Neuronal stem cell (in vitro differentiated cells): ENCODE measurements at regions not wholly inside any gene's neighbourhood (a gene's known extent, or its start where the extent isn't known, plus 50 kb on each side); places are given as distances from the start of the nearest gene placed in this dataset.

Experiments used
- DNase-seq: peaks from one replicate; pipeline ENCODE4 v3.0.0-alpha.2; 2013; ENCODE audit warnings: low spot score
- H2AFZ ChIP-seq: one replicate; pipeline ENCODE4 v1.6.1; 2013; ENCODE audit warnings: mild to moderate bottlenecking, low read length, inconsistent platforms
- H2AK5ac ChIP-seq: 2 replicates; pipeline ENCODE4 v1.6.1; 2013; ENCODE audit warnings: low read depth, mild to moderate bottlenecking, inconsistent platforms, low read length, moderate library complexity, mixed read lengths
- H2BK120ac ChIP-seq: 2 replicates; pipeline ENCODE4 v1.6.1; 2013; ENCODE audit warnings: low read depth, mild to moderate bottlenecking, inconsistent platforms, low read length, moderate library complexity, mixed read lengths
- H2BK12ac ChIP-seq: one replicate; pipeline ENCODE4 v1.6.1; 2013; ENCODE audit warnings: low read length, inconsistent platforms
- H2BK15ac ChIP-seq: 2 replicates; pipeline ENCODE4 v1.6.1; 2013; ENCODE audit warnings: mild to moderate bottlenecking, low read length, inconsistent platforms, mixed read lengths
- H2BK5ac ChIP-seq: one replicate; pipeline ENCODE4 v1.6.1; 2013; ENCODE audit warnings: inconsistent platforms, mild to moderate bottlenecking, low read length, moderate library complexity
- H3K14ac ChIP-seq: one replicate; pipeline ENCODE4 v1.6.1; 2013; ENCODE audit warnings: low read length, inconsistent platforms
- H3K18ac ChIP-seq: 2 replicates; pipeline ENCODE4 v1.6.1; 2013; ENCODE audit warnings: low read length, inconsistent platforms
- H3K23ac ChIP-seq: 2 replicates; pipeline ENCODE4 v1.6.1; 2013; ENCODE audit warnings: low read depth, mild to moderate bottlenecking, mixed read lengths, low read length, inconsistent platforms; ENCODE audit not compliant: poor library complexity
- H3K27ac ChIP-seq: replicated peaks from 3 replicates; pipeline ENCODE4 v1.5.1; 2013; ENCODE audit warnings: low read length, inconsistent platforms
- H3K27me3 ChIP-seq, 3 experiments: 2 replicates each; pipeline ENCODE4 v1.6.1; 2013; ENCODE audit warnings: low read length in 3 of 3, mild to moderate bottlenecking in 2 of 3, inconsistent platforms in 1 of 3, low read depth in 1 of 3, mixed read lengths in 1 of 3, moderate library complexity in 1 of 3; ENCODE audit not compliant: control insufficient read depth in 3 of 3, insufficient read depth in 3 of 3
- H3K36me3 ChIP-seq, 2 donors: replicated peaks in 1 of 2; 2 replicates each; pipeline ENCODE4 v1.6.1; 2013; ENCODE audit warnings: low read length in 2 of 2; ENCODE audit not compliant: control insufficient read depth in 2 of 2, insufficient read depth in 2 of 2
- H3K4ac ChIP-seq: 2 replicates; pipeline ENCODE4 v1.6.1; 2013; ENCODE audit warnings: inconsistent platforms, mild to moderate bottlenecking, low read length, moderate library complexity
- H3K4me1 ChIP-seq, 2 donors: 1 replicate in 1 of 2; 2 replicates in 1 of 2; pipeline ENCODE4 v1.6.1; 2013; ENCODE audit warnings: low read length in 2 of 2, low read depth in 1 of 2; ENCODE audit not compliant: control insufficient read depth in 2 of 2, insufficient read depth in 1 of 2
- H3K4me2 ChIP-seq: one replicate; pipeline ENCODE4 v1.6.1; 2013; ENCODE audit warnings: mild to moderate bottlenecking, low read length, inconsistent platforms; ENCODE audit not compliant: insufficient read depth, poor library complexity, severe bottlenecking
- H3K4me3 ChIP-seq, 2 donors: 2 replicates each; pipeline ENCODE4 v1.5.1; 2013; ENCODE audit warnings: low read length in 2 of 2, mild to moderate bottlenecking in 2 of 2, inconsistent platforms in 1 of 2, moderate library complexity in 1 of 2
- H3K79me1 ChIP-seq: one replicate; pipeline ENCODE4 v1.6.1; 2013; ENCODE audit warnings: low read depth, mild to moderate bottlenecking, inconsistent platforms, low read length, moderate library complexity
- H3K9ac ChIP-seq: one replicate; pipeline ENCODE4 v1.6.1; 2013; ENCODE audit warnings: mild to moderate bottlenecking, low read depth, low read length, inconsistent platforms; ENCODE audit not compliant: poor library complexity
- H3K9me3 ChIP-seq, 2 donors: replicated peaks in 1 of 2; 2 replicates each; pipeline versions ENCODE3 to v1.6.1; 2013; ENCODE audit warnings: low read length in 2 of 2, mild to moderate bottlenecking in 2 of 2, inconsistent platforms in 1 of 2, low read depth in 1 of 2, mixed read lengths in 1 of 2, moderate library complexity in 1 of 2; ENCODE audit not compliant: control insufficient read depth in 2 of 2, insufficient read depth in 1 of 2
- H4K8ac ChIP-seq: one replicate; pipeline ENCODE4 v1.6.1; 2013; ENCODE audit warnings: low read depth, mild to moderate bottlenecking, inconsistent platforms, low read length, moderate library complexity
- H4K91ac ChIP-seq: one replicate; pipeline ENCODE4 v1.6.1; 2013; ENCODE audit warnings: low read length, low read depth, mild to moderate bottlenecking, inconsistent platforms; ENCODE audit not compliant: poor library complexity
- WGBS, 2 donors: extraction: QIAGEN DNeasy Blood & Tissue Kit; methylation state at CpG; one replicate each; pipeline ENCODE4 v1.1.7; 2013; ENCODE audit warnings: missing lambda C conversion rate in 2 of 2, mixed read lengths in 1 of 2; ENCODE audit not compliant: insufficient read length in 2 of 2, insufficient replicate concordance in 1 of 2; ENCODE audit errors: extremely low coverage in 2 of 2; 5-methylcytosine and 5-hydroxymethylcytosine counted together

DNA sequence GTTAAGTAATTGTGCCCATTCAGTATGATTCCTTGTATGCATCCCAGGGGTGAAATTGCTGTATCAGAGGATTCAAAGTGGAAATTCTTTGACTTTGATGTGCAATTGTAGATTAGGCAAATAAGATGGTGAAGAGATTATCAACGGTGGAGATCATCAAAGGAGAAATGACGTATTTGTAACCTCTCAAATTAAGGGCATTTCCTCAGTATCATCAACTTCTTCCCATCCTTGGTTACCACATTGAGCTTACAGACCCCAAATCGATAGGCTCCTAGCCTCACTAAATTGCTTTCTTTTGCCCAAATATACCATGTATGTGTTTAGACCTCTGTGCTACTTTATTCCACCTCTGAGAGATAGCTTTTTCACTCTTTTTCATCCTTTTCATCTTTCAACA, 213.1 kb upstream of the ZFP64 start:
- DNase-seq = no peak
- no peak overlapping the region for H3K27ac ChIP-seq
- WGBS, 2 donors = no CpG with 5 or more reads among the region's 3 CpGs
- H2BK15ac ChIP-seq = no peak overlapping the region
- H2AK5ac ChIP-seq = no peak overlapping the region
- H3K23ac ChIP-seq = no peak overlapping the region
- no peak overlapping the region for H2BK5ac ChIP-seq
- H2BK12ac ChIP-seq = no peak overlapping the region
- H2BK120ac ChIP-seq = no peak overlapping the region
- H3K4ac ChIP-seq = no peak overlapping the region
- H3K27me3 ChIP-seq = peaks cover 0 to 4% (median 0%) of the 10 kb centered on the region in 3 experiments
- no peak overlapping the region for H3K4me2 ChIP-seq
- H3K79me1 ChIP-seq = no peaks in the 10 kb centered on the region
- H4K8ac ChIP-seq = no peak overlapping the region
- no peaks in the 10 kb centered on the region for H3K9me3 ChIP-seq
- H3K14ac ChIP-seq = no peak overlapping the region
- H3K4me3 ChIP-seq = no peak overlapping the region
- no peaks in the 10 kb centered on the region for H3K4me1 ChIP-seq
- no peak overlapping the region for H2AFZ ChIP-seq
- no peaks in the 10 kb centered on the region for H3K36me3 ChIP-seq
- H4K91ac ChIP-seq = no peak overlapping the region
- H3K9ac ChIP-seq = no peak overlapping the region
- no peak overlapping the region for H3K18ac ChIP-seq

DNA sequence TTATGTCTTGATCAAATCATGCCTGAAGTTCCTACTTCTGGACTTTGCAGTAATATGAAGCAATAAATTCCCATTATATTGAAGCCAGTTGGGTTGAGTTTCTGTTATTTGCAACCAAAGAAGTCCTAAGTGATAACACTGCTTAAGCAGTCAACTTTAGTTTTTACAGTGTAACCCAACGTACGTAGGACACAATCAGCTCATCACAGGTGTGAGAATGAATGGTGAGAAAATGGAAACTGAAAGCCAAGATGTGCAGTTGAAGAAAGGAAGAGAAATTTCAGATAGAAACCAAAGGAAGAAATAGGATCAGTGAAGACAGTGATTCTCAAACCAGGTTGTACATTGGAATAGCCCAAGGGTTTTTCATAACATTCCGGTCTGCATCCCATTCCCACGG, 211.4 kb upstream of the ZFP64 start:
- no peak overlapping the region for H2BK12ac ChIP-seq
- no peak overlapping the region for H3K4me3 ChIP-seq
- H4K8ac ChIP-seq = no peak overlapping the region
- H2BK120ac ChIP-seq = no peak overlapping the region
- DNase-seq = no peak
- no peak overlapping the region for H2BK15ac ChIP-seq
- H3K27me3 ChIP-seq = peaks cover 0 to 4% (median 0%) of the 10 kb centered on the region in 3 experiments
- no peak overlapping the region for H2AK5ac ChIP-seq
- no peak overlapping the region for H3K4ac ChIP-seq
- H2BK5ac ChIP-seq = no peak overlapping the region
- H3K14ac ChIP-seq = no peak overlapping the region
- no peaks in the 10 kb centered on the region for H3K36me3 ChIP-seq
- no peak overlapping the region for H3K27ac ChIP-seq
- no peak overlapping the region for H3K9ac ChIP-seq
- H3K18ac ChIP-seq = no peak overlapping the region
- no CpG with 5 or more reads among the region's 4 CpGs for WGBS, 2 donors
- H3K23ac ChIP-seq = no peak overlapping the region
- H3K4me1 ChIP-seq = no peaks in the 10 kb centered on the region
- H4K91ac ChIP-seq = no peak overlapping the region
- H2AFZ ChIP-seq = no peak overlapping the region
- H3K9me3 ChIP-seq = no peaks in the 10 kb centered on the region
- no peaks in the 10 kb centered on the region for H3K79me1 ChIP-seq
- no peak overlapping the region for H3K4me2 ChIP-seq

DNA sequence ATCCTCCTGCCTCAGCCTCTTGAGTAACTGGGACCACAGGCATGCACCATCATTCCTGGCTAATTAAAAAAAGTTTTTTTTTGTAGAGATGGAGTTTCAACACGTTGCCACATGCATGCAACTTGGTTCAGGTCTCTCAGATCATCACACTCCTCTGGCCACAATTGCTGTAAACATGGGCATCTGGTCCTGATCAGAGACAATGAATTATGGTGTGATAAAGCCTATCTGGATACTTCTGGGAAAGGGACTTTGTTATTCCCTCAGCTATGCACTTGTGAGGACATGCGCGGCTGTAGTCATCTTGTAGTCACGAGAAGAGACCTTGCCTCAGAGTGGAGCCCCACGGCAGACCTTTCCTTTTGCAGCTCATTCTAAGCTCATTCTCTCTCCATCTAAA, 210.9 kb upstream of the ZFP64 start:
- Histone ChIP-seq H2BK15ac (no peak overlapping the region), H2AK5ac (no peak overlapping the region), H3K4ac (no peak overlapping the region), H3K27me3 (peaks cover 0 to 4% (median 0%) of the 10 kb centered on the region in 3 experiments), H2AFZ (no peak overlapping the region), H3K36me3 (no peaks in the 10 kb centered on the region), H2BK120ac (no peak overlapping the region), H3K14ac (no peak overlapping the region), H3K27ac (no peak overlapping the region), H3K9me3 (no peaks in the 10 kb centered on the region), H4K91ac (no peak overlapping the region), H2BK12ac (no peak overlapping the region), H3K4me2 (no peak overlapping the region), H3K4me3 (no peak overlapping the region), H3K23ac (no peak overlapping the region), H3K79me1 (no peaks in the 10 kb centered on the region), H4K8ac (no peak overlapping the region), H2BK5ac (no peak overlapping the region), H3K4me1 (no peaks in the 10 kb centered on the region), H3K18ac (no peak overlapping the region), H3K9ac (no peak overlapping the region)
- no peak for DNase-seq
- no CpG with 5 or more reads among the region's 5 CpGs for WGBS, 2 donors

DNA sequence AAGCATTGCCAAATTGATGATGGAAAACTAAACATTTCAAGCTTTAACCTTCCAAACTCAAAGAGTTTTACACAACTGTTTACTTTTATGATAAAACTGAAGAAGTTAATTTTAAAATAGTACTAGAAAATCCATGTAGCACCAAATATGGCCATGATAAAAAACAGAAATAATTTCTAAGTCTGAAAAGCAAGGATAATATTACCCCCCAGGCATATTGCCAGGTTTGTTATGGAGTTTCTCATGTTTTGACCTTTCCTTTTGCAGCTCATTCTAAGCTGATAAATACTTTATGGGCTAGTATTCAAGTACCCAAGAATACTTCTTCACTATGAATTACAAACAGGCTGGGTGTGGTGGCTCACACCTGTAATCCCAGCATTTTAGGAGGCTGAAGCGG, 209.9 kb upstream of the ZFP64 start:
- Histone ChIP-seq H3K9me3 (no peaks in the 10 kb centered on the region), H2BK15ac (no peak overlapping the region), H3K27ac (no peak overlapping the region), H2BK120ac (no peak overlapping the region), H3K23ac (no peak overlapping the region), H3K36me3 (no peaks in the 10 kb centered on the region), H3K14ac (no peak overlapping the region), H3K4me1 (no peaks in the 10 kb centered on the region), H2BK12ac (no peak overlapping the region), H3K79me1 (no peaks in the 10 kb centered on the region), H3K18ac (no peak overlapping the region), H2AFZ (no peak overlapping the region), H2BK5ac (no peak overlapping the region), H3K4ac (no peak overlapping the region), H3K4me3 (no peak overlapping the region), H3K4me2 (no peak overlapping the region), H4K8ac (no peak overlapping the region), H2AK5ac (no peak overlapping the region), H3K9ac (no peak overlapping the region), H4K91ac (no peak overlapping the region), H3K27me3 (peaks cover 0 to 4% (median 0%) of the 10 kb centered on the region in 3 experiments)
- WGBS, 2 donors = no CpG with 5 or more reads among the region's 1 CpG
- DNase-seq = no peak
